Ishikawa (cell line): ENCODE measurements at regions not wholly inside any gene's neighbourhood (a gene's known extent, or its start where the extent isn't known, plus 50 kb on each side); places are given as distances from the start of the nearest gene placed in this dataset.

Source experiments
- CEBPB ChIP-seq: IDR thresholded peaks from 2 replicates; pipeline ENCODE4 v1.6.1; 2012
- CREB1 ChIP-seq: IDR thresholded peaks from 2 replicates; pipeline ENCODE4 v1.6.1; 2012; ENCODE audit warnings: low read depth
- EGR1 ChIP-seq: IDR thresholded peaks from 2 replicates; pipeline ENCODE4 v1.6.1; 2012
- EP300 ChIP-seq: IDR thresholded peaks from 2 replicates; pipeline ENCODE4 v1.6.1; 2012; ENCODE audit warnings: borderline replicate concordance
- FOXM1 ChIP-seq: IDR thresholded peaks from 2 replicates; pipeline ENCODE4 v1.6.1; 2012; ENCODE audit warnings: low read depth, borderline replicate concordance
- NFIC ChIP-seq: IDR thresholded peaks from 2 replicates; pipeline ENCODE4 v1.6.1; 2012
- RAD21 ChIP-seq: IDR thresholded peaks from 2 replicates; pipeline ENCODE4 v1.6.1; 2012; ENCODE audit warnings: low read depth
- REST ChIP-seq: IDR thresholded peaks from 2 replicates; pipeline ENCODE4 v1.6.1; 2012; ENCODE audit warnings: low read depth, mild to moderate bottlenecking
- TAF1 ChIP-seq: IDR thresholded peaks from 2 replicates; pipeline ENCODE4 v1.6.1; 2012; ENCODE audit warnings: low read depth, mild to moderate bottlenecking
- TCF12 ChIP-seq: IDR thresholded peaks from 2 replicates; pipeline ENCODE4 v1.6.1; 2012; ENCODE audit warnings: low read depth
- TEAD4 ChIP-seq: IDR thresholded peaks from 2 replicates; pipeline ENCODE4 v1.6.1; 2012
- USF1 ChIP-seq: IDR thresholded peaks from 2 replicates; pipeline ENCODE4 v1.6.1; 2012
- YY1 ChIP-seq: IDR thresholded peaks from 2 replicates; pipeline ENCODE4 v1.6.1; 2012; ENCODE audit warnings: low read depth
- ZBTB7A ChIP-seq: IDR thresholded peaks from 2 replicates; pipeline ENCODE4 v1.6.1; 2012; ENCODE audit warnings: low read depth
- TF ChIP-seq, protein P1 (sequence below): IDR thresholded peaks from 2 replicates; pipeline ENCODE4 v1.6.1; 2012

- TF ChIP-seq, protein P1, sequence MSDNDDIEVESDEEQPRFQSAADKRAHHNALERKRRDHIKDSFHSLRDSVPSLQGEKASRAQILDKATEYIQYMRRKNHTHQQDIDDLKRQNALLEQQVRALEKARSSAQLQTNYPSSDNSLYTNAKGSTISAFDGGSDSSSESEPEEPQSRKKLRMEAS: no peak
- TF ChIP-seq YY1 (no peak), TEAD4 (0 out of 2 replicates have a peak, but pooled peaks have one; percentile 17), REST (no peak), CEBPB (no peak)
Observed at GRCh38 chr11:38392176-38392575, 1794.1 kb upstream of the RAG2 start.

GRCh38 chr11:38384568-38384967 lies 1786.5 kb upstream of the RAG2 start:
- TF ChIP-seq NFIC (no peak), TAF1 (no peak), FOXM1 (no peak), TEAD4 (no peak), ZBTB7A (no peak), CEBPB (no peak), YY1 (no peak), CREB1 (no peak), EGR1 (no peak), REST (no peak), EP300 (no peak), RAD21 (no peak)
- TF ChIP-seq, protein P1: no peak

DNA sequence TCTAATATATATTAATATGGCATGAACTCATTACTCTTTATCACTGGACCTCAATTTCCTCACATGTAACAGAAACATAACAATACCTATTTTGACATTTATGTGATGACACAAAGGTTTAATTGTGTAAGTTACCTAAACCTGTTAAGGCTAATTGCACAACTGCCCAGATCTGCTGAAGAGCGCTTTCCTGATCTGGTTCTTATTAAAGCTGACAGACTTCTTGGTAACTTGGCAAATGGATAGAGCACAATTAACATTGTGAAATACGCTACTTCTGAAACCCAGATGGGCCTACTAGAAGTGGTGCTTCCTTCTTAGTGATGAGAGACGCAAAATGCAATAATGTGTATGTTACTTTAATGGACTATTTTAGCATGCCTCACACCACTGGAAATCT lies 1767.2 kb upstream of the RAG2 start:
- TF ChIP-seq EGR1 (no peak), TAF1 (no peak)

- no peak for TF ChIP-seq TCF12
- no peak for TF ChIP-seq RAD21
- TF ChIP-seq USF1: no peak
- no peak for TF ChIP-seq TEAD4
- no peak for TF ChIP-seq TAF1
Observed at GRCh38 chr11:38356255-38356654, 1758.2 kb upstream of the RAG2 start.

GRCh38 chr11:38345286-38345685 lies 1747.2 kb upstream of the RAG2 start:
- TF ChIP-seq EGR1: no peak
- TF ChIP-seq TEAD4: no peak
- TF ChIP-seq YY1: no peak
- TF ChIP-seq CEBPB: no peak
- no peak for TF ChIP-seq TAF1
- no peak for TF ChIP-seq NFIC
- no peak for TF ChIP-seq REST
- no peak for TF ChIP-seq EP300
- TF ChIP-seq CREB1: no peak
- no peak for TF ChIP-seq USF1
- TF ChIP-seq, protein P1: no peak
- no peak for TF ChIP-seq FOXM1
- no peak for TF ChIP-seq ZBTB7A
- no peak for TF ChIP-seq TCF12
- no peak for TF ChIP-seq RAD21
